Osteoblast (primary cell): ENCODE measurements at regions not wholly inside any gene's neighbourhood (a gene's known extent, or its start where the extent isn't known, plus 50 kb on each side); places are given as distances from the start of the nearest gene placed in this dataset.
"Not testable (repeated sequence)": the region's sequence is repeated elsewhere in the genome, so short reads cannot be mapped to it uniquely, and the experiment has no call there.

ENCODE experiments used
- DNase-seq: peaks from one replicate; pipeline ENCODE4 v3.0.0; 2011; ENCODE audit warnings: low spot score, mixed read lengths; ENCODE audit not compliant: insufficient read length; ENCODE audit errors: missing footprints
- H2AFZ ChIP-seq: 2 replicates; pipeline ENCODE4 v1.6.0; 2011; ENCODE audit warnings: mild to moderate bottlenecking, low read length
- H3K27ac ChIP-seq: 2 replicates; pipeline ENCODE4 v1.5.1; 2011; ENCODE audit warnings: mild to moderate bottlenecking, low read depth, low read length, moderate library complexity
- H3K27me3 ChIP-seq: 2 replicates; pipeline ENCODE4 v1.6.0; 2012; ENCODE audit warnings: mild to moderate bottlenecking, control low read depth, inconsistent platforms, low read length, moderate library complexity; ENCODE audit not compliant: insufficient read depth
- H3K36me3 ChIP-seq: 2 replicates; pipeline ENCODE4 v1.5.1; 2011; ENCODE audit warnings: mild to moderate bottlenecking, low read length, control low read depth, moderate library complexity; ENCODE audit not compliant: insufficient read depth
- H3K4me1 ChIP-seq: 2 replicates; pipeline ENCODE4 v1.5.1; 2011; ENCODE audit warnings: mild to moderate bottlenecking, low read length, control low read depth, moderate library complexity; ENCODE audit not compliant: insufficient read depth
- H3K4me2 ChIP-seq: 2 replicates; pipeline ENCODE4 v1.6.0; 2011; ENCODE audit warnings: mild to moderate bottlenecking, low read length; ENCODE audit not compliant: insufficient read depth
- H3K4me3 ChIP-seq: fragments of 200-600 bp; sonication (generic); 3 replicates; pipeline ENCODE4 v1.5.1; 2012; ENCODE audit warnings: mild to moderate bottlenecking, low read length, inconsistent platforms; ENCODE audit not compliant: insufficient read depth
- H3K79me2 ChIP-seq: 2 replicates; pipeline ENCODE4 v1.6.0; 2012; ENCODE audit warnings: mild to moderate bottlenecking, low read length, control low read depth, inconsistent platforms; ENCODE audit not compliant: insufficient read depth
- H3K9me3 ChIP-seq: 2 replicates; pipeline ENCODE4 v1.5.1; 2011; ENCODE audit warnings: low read depth, low read length, control low read depth
- H4K20me1 ChIP-seq: 2 replicates; pipeline ENCODE4 v1.6.0; 2012; ENCODE audit warnings: mild to moderate bottlenecking, low read length, control low read depth; ENCODE audit not compliant: insufficient read depth
- CTCF ChIP-seq: IDR thresholded peaks from 2 replicates; pipeline ENCODE4 v1.5.1; 2011; ENCODE audit warnings: mild to moderate bottlenecking, low read depth, low read length, moderate library complexity; ENCODE audit errors: extremely low read depth

GRCh38 chr15:31644761-31645160, 318.1 kb downstream of the KLF13 start:
- H4K20me1 ChIP-seq, H3K4me3 ChIP-seq, H3K36me3 ChIP-seq, H3K4me1 ChIP-seq, H3K27ac ChIP-seq, H3K79me2 ChIP-seq, H3K9me3 ChIP-seq, DNase-seq, H3K27me3 ChIP-seq, H3K4me2 ChIP-seq, H2AFZ ChIP-seq: not testable (repeated sequence)

- H3K4me3 ChIP-seq, H3K36me3 ChIP-seq, DNase-seq, H3K4me2 ChIP-seq, H3K27ac ChIP-seq, H3K9me3 ChIP-seq, H2AFZ ChIP-seq, H4K20me1 ChIP-seq, H3K27me3 ChIP-seq, H3K79me2 ChIP-seq, H3K4me1 ChIP-seq: not testable (repeated sequence)
Observed at GRCh38 chr15:31647337-31647826, 320.7 kb downstream of the KLF13 start.

GRCh38 chr15:31649634-31650033, 323.0 kb downstream of the KLF13 start:
- not testable (repeated sequence) for H3K27me3 ChIP-seq, H3K9me3 ChIP-seq, H3K27ac ChIP-seq, H3K4me1 ChIP-seq, H3K4me3 ChIP-seq, H4K20me1 ChIP-seq, DNase-seq, H3K4me2 ChIP-seq, H3K79me2 ChIP-seq, H3K36me3 ChIP-seq, H2AFZ ChIP-seq

- not testable (repeated sequence) for H3K27ac ChIP-seq, H3K36me3 ChIP-seq, H3K27me3 ChIP-seq, DNase-seq, H4K20me1 ChIP-seq, H3K4me2 ChIP-seq, H3K4me3 ChIP-seq, H2AFZ ChIP-seq, H3K79me2 ChIP-seq, H3K4me1 ChIP-seq, H3K9me3 ChIP-seq
Observed at GRCh38 chr15:31650055-31650701, 323.5 kb downstream of the KLF13 start.

GRCh38 chr15:31656915-31657314, 330.3 kb downstream of the KLF13 start:
- not testable (repeated sequence) for H3K9me3 ChIP-seq, H3K36me3 ChIP-seq, H3K79me2 ChIP-seq, H3K27ac ChIP-seq, H3K4me2 ChIP-seq, H4K20me1 ChIP-seq, DNase-seq, H3K4me1 ChIP-seq, H3K27me3 ChIP-seq, H3K4me3 ChIP-seq, H2AFZ ChIP-seq

GRCh38 chr15:31660816-31661215, 334.2 kb downstream of the KLF13 start:
- Histone ChIP-seq H3K9me3 (no peaks in the 10 kb centered on the region), H3K27ac (no peak overlapping the region), H3K4me3 (no peak overlapping the region), H3K79me2 (no peaks in the 10 kb centered on the region), H4K20me1 (no peaks in the 10 kb centered on the region), H2AFZ (no peak overlapping the region), H3K4me2 (no peak overlapping the region), H3K36me3 (no peaks in the 10 kb centered on the region), H3K27me3 (no peaks in the 10 kb centered on the region), H3K4me1 (no peaks in the 10 kb centered on the region)
- TF ChIP-seq CTCF = no peak
- no peak for DNase-seq

GRCh38 chr15:31665732-31666131, 339.1 kb downstream of the KLF13 start:
- not testable (repeated sequence) for H3K27ac ChIP-seq, H4K20me1 ChIP-seq, H3K27me3 ChIP-seq, H3K4me1 ChIP-seq, DNase-seq, H2AFZ ChIP-seq, H3K9me3 ChIP-seq, H3K4me2 ChIP-seq, H3K79me2 ChIP-seq, H3K4me3 ChIP-seq, H3K36me3 ChIP-seq

- not testable (repeated sequence) for H3K9me3 ChIP-seq, H3K4me2 ChIP-seq, H3K27me3 ChIP-seq, H3K4me1 ChIP-seq, H3K36me3 ChIP-seq, DNase-seq, H3K4me3 ChIP-seq, H4K20me1 ChIP-seq, H2AFZ ChIP-seq, H3K27ac ChIP-seq, H3K79me2 ChIP-seq
Observed at GRCh38 chr15:31669158-31669908, 342.7 kb downstream of the KLF13 start.
